ENCODE measurements at regions not wholly inside any gene's neighbourhood (a gene's known extent, or its start where the extent isn't known, plus 50 kb on each side); places are given as distances from the start of the nearest gene placed in this dataset.
A peak's percentile ranks its signal among the peaks of the same experiment; 100 is the strongest.

DNA sequence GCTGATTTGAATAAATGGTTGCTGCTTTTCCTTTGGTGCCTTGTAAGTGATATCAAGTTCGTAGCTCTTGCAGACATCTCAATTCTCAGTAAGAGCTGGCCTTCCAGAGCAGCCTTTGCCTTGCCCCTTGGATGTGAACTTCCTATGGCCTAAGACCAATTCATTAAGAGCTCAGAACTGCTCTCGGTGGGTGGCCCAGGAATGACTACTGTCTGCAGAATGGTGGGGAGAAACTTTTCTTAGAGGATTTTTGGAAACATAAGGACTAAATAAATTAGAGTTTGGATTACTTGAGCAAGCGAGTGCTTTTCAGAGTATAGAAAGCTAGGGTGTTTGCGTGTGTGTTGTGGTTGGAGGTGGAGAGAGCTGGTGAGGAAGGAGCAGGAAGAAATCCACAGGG, 306.4 kb upstream of the TBX3 start:
- TF ChIP-seq, protein P1, sequence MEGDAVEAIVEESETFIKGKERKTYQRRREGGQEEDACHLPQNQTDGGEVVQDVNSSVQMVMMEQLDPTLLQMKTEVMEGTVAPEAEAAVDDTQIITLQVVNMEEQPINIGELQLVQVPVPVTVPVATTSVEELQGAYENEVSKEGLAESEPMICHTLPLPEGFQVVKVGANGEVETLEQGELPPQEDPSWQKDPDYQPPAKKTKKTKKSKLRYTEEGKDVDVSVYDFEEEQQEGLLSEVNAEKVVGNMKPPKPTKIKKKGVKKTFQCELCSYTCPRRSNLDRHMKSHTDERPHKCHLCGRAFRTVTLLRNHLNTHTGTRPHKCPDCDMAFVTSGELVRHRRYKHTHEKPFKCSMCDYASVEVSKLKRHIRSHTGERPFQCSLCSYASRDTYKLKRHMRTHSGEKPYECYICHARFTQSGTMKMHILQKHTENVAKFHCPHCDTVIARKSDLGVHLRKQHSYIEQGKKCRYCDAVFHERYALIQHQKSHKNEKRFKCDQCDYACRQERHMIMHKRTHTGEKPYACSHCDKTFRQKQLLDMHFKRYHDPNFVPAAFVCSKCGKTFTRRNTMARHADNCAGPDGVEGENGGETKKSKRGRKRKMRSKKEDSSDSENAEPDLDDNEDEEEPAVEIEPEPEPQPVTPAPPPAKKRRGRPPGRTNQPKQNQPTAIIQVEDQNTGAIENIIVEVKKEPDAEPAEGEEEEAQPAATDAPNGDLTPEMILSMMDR (IDR thresholded peaks at IDR 0.05; ENCODE audit: low read length, missing control alignments) = no peak
- no peak overlapping the region for H3K4me3 ChIP-seq (replicated peaks; ENCODE audit: low read depth, low read length)
- DNase-seq (ENCODE audit: low read depth) = no peak

DNA sequence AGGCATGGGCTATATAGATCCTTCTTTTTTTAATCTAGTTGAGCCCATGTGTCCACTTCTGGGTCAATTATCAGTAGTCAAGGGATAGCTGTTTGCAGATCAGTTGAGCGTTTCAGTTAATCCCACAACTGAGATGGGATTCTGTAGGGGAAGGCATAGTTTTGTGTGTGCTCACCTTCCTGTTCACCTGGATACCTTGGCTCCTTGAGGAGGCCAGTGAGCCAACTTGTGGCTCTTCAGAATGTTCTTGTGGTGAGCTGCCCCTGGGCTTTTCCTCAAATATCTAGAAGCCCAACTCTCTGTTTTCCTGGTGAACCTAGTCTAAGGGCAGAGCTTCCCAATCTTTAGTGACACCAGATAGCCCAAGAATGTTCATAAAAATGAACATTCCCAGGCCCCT, 302.9 kb upstream of the TBX3 start:
- TF ChIP-seq, protein P1 (IDR thresholded peaks at IDR 0.05; ENCODE audit: low read length, missing control alignments) = no peak
- no peak overlapping the region for H3K4me3 ChIP-seq (replicated peaks; ENCODE audit: low read depth, low read length)
- DNase-seq (ENCODE audit: low read depth) = no peak

- H3K4me3 ChIP-seq (replicated peaks; ENCODE audit: low read depth, low read length) = no peak overlapping the region
- TF ChIP-seq, protein P1 (IDR thresholded peaks at IDR 0.05; ENCODE audit: low read length, missing control alignments) = no peak
- DNase-seq (ENCODE audit: low read depth) = no peak
These were observed 302.3 kb upstream of the TBX3 start for GRCh38 chr12:114986178-114986714.

GRCh38 chr12:114984634-114985061, 300.7 kb upstream of the TBX3 start:
- no peak overlapping the region for H3K4me3 ChIP-seq (replicated peaks; ENCODE audit: low read depth, low read length)
- DNase-seq (ENCODE audit: low read depth) = no peak
- TF ChIP-seq, protein P1 (IDR thresholded peaks at IDR 0.05; ENCODE audit: low read length, missing control alignments) = no peak

DNA sequence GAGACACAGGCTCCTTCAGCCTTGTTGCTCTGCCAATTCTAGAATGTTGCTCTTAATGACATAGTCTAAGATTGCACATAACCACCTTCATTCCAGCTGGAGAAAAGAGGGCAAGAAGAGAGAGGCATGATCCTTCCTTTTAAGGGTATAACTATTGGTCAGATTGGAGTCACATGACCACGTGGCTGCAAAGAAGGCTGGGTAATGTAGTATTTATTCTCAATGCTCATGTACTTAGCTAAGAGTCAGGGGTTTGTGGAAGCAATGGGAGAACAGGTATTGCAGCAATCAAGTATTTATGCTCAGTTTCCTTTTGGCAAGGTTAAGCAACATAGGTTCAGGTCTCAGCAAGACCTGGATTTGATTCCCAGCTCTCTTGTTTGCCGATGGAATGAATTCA, 298.8 kb upstream of the TBX3 start:
- H3K4me3 ChIP-seq (replicated peaks; ENCODE audit: low read depth, low read length) = no peak overlapping the region
- TF ChIP-seq, protein P1 (IDR thresholded peaks at IDR 0.05; ENCODE audit: low read length, missing control alignments) = no peak
- DNase-seq (ENCODE audit: low read depth) = peak; percentile 20

GRCh38 chr12:114981036-114981435, 297.1 kb upstream of the TBX3 start:
- H3K4me3 ChIP-seq (replicated peaks; ENCODE audit: low read depth, low read length) = no peak overlapping the region
- DNase-seq (ENCODE audit: low read depth) = no peak
- TF ChIP-seq, protein P1 (IDR thresholded peaks at IDR 0.05; ENCODE audit: low read length, missing control alignments) = no peak

GRCh38 chr12:114976959-114977358, 293.0 kb upstream of the TBX3 start:
- no peak overlapping the region for H3K4me3 ChIP-seq (replicated peaks; ENCODE audit: low read depth, low read length)
- peak; percentile 17 for DNase-seq (ENCODE audit: low read depth)
- TF ChIP-seq, protein P1 (IDR thresholded peaks at IDR 0.05; ENCODE audit: low read length, missing control alignments) = no peak
